ENCODE measurements at regions not wholly inside any gene's neighbourhood (a gene's known extent, or its start where the extent isn't known, plus 50 kb on each side); places are given as distances from the start of the nearest gene placed in this dataset.

DNA sequence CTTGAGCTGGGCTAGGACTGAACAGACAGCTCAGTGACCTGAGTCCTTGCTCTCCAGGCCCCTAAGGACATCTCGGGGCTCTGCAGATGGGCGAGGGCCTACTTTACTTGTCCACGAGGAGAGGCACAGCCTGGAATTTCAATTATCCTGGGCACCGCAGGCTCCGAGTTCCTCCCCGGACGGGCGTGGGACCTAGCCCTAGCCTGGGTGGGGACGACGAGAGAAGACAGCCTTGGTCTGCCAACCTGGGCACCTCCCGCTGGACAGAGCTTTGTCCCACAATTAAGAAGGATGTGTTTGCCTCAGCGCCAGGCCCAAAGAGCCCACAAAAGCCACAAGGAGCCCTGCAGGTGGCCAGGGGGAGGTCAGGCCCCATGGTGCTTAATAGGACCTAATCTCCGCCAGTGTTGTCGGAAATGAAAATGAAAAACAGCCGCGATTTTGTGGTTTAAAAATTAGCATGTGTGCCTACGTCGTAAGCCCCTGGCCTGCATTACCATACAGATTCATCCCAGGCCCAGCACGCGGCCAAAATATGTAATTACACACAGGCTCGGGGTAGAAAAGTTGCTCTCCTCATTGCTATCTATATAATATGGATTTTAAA is 51.4 kb upstream of the LHX1 start:
- Mint-ChIP-seq H3K4me3 (no peak overlapping the region), H3K27me3 (ENCODE audit: insufficient read depth) (peaks cover 50% of the 10 kb centered on the region), H3K4me1 (ENCODE audit: low read depth) (no peaks in the 10 kb centered on the region), H3K36me3 (ENCODE audit: low read depth) (peaks cover 6% of the 10 kb centered on the region), H3K27ac (no peak overlapping the region), H3K9me3 (peaks cover 14% of the 10 kb centered on the region)
- TF ChIP-seq, protein P1, sequence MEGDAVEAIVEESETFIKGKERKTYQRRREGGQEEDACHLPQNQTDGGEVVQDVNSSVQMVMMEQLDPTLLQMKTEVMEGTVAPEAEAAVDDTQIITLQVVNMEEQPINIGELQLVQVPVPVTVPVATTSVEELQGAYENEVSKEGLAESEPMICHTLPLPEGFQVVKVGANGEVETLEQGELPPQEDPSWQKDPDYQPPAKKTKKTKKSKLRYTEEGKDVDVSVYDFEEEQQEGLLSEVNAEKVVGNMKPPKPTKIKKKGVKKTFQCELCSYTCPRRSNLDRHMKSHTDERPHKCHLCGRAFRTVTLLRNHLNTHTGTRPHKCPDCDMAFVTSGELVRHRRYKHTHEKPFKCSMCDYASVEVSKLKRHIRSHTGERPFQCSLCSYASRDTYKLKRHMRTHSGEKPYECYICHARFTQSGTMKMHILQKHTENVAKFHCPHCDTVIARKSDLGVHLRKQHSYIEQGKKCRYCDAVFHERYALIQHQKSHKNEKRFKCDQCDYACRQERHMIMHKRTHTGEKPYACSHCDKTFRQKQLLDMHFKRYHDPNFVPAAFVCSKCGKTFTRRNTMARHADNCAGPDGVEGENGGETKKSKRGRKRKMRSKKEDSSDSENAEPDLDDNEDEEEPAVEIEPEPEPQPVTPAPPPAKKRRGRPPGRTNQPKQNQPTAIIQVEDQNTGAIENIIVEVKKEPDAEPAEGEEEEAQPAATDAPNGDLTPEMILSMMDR (IDR thresholded peaks at IDR 0.05) = no peak
- no peak for DNase-seq
